K562 (cell line): ENCODE measurements at regions not wholly inside any gene's neighbourhood (a gene's known extent, or its start where the extent isn't known, plus 50 kb on each side); places are given as distances from the start of the nearest gene placed in this dataset.

Experiments used
- DMBX1 ChIP-seq: fragments of 250-450 bp; sonication (Bioruptor Pico); IDR thresholded peaks from 2 replicates; pipeline ENCODE4 v1.8.0; 2022; ENCODE audit warnings: inconsistent platforms, mild to moderate bottlenecking, moderate library complexity, borderline replicate concordance
- ELF1 ChIP-seq: fragments of 200-800 bp; sonication (Bioruptor generic); IDR thresholded peaks from 2 replicates; pipeline ENCODE4 v1.6.1; 2016; ENCODE audit warnings: missing genetic modification characterization, missing compliant biosample characterization
- EP300 ChIP-seq: IDR thresholded peaks from 2 replicates; pipeline ENCODE4 v1.6.1; 2012; ENCODE audit warnings: low read length, improper control_type of control experiment
- EZH2 ChIP-seq: IDR thresholded peaks from 2 replicates; pipeline ENCODE4 v1.6.1; 2012; ENCODE audit warnings: low read depth, mild to moderate bottlenecking, inconsistent platforms, low read length, borderline replicate concordance
- KLF16 ChIP-seq: IDR thresholded peaks from 2 replicates; pipeline ENCODE4 v1.6.1; 2016; ENCODE audit warnings: antibody characterized with exemption
- NR3C1 ChIP-seq: sonication (generic); formaldehyde crosslinking; IDR thresholded peaks from 2 replicates; pipeline ENCODE4 v1.8.1; 2022; ENCODE audit warnings: missing genetic modification reagents
- POLR2A ChIP-seq: fragments of 450-650 bp; conservative IDR thresholded peaks from 2 replicates; pipeline ENCODE4 v1.6.1; 2016
- TF ChIP-seq, protein P1 (sequence below): IDR thresholded peaks from 3 replicates; pipeline ENCODE4 v1.6.1; 2011; ENCODE audit warnings: borderline replicate concordance, mild to moderate bottlenecking; ENCODE audit not compliant: insufficient read length, insufficient read depth
- TF ChIP-seq, protein P2 (sequence below): sonication (generic); formaldehyde crosslinking; IDR thresholded peaks from 2 replicates; pipeline ENCODE4 v1.8.1; 2022; ENCODE audit warnings: missing genetic modification reagents

DNA sequence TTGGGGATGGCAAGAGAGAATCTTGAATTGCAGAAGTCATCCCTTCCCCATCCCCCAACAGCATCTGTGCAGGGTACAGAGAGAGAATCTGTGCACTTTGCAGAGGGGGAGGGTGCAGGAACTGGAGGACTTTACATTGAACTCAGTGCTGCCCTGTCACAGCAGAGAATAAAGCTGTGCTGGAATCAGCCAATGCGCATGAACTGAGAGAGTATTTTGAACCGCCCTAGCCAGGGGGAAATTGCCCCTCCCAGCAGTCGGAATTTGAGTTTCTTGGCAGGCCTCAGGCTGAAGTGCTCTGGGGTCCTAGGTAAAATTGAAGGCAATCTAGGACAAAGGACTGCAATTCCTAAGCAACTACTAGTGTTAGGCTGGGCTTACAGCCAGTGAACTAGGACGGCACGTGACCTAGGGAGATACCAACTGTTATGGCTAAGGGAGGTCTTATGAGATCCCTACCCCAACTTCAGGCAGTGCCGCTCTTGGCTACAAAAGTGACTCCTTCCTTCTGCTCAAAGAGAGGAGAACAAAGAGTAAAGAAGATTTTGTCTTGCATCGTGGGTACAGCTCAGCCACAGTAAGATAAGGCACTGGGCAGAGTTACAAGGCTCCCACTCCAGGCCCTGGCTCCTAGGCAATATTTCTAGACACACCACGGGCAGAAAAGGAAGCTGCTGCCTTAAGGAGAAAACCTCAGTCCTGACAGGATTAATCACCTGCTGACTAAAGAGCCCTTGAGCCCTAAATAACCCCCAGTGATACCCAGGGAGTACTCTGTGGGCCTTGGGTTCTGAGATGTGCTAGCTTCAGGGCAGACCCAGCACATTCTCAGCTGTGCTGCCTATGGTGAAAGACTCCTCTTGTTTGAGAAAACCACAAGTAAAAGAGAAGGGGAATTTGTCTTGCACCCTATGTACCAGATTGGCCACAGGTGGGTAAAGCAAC is 300.5 kb upstream of the ALCAM start:
- TF ChIP-seq ELF1 (tag): no peak
- TF ChIP-seq, protein P1, sequence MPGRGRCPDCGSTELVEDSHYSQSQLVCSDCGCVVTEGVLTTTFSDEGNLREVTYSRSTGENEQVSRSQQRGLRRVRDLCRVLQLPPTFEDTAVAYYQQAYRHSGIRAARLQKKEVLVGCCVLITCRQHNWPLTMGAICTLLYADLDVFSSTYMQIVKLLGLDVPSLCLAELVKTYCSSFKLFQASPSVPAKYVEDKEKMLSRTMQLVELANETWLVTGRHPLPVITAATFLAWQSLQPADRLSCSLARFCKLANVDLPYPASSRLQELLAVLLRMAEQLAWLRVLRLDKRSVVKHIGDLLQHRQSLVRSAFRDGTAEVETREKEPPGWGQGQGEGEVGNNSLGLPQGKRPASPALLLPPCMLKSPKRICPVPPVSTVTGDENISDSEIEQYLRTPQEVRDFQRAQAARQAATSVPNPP: no peak
- TF ChIP-seq EP300: no peak
- no peak for TF ChIP-seq POLR2A
- TF ChIP-seq EZH2: no peak
- TF ChIP-seq DMBX1 (CRISPR knock-in tag): no peak
- no peak for TF ChIP-seq KLF16
- TF ChIP-seq, protein P2, sequence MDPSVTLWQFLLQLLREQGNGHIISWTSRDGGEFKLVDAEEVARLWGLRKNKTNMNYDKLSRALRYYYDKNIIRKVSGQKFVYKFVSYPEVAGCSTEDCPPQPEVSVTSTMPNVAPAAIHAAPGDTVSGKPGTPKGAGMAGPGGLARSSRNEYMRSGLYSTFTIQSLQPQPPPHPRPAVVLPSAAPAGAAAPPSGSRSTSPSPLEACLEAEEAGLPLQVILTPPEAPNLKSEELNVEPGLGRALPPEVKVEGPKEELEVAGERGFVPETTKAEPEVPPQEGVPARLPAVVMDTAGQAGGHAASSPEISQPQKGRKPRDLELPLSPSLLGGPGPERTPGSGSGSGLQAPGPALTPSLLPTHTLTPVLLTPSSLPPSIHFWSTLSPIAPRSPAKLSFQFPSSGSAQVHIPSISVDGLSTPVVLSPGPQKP (CRISPR knock-in tag): no peak
- TF ChIP-seq NR3C1: no peak
